NT2/D1 (cell line): ENCODE measurements at regions not wholly inside any gene's neighbourhood (a gene's known extent, or its start where the extent isn't known, plus 50 kb on each side); places are given as distances from the start of the nearest gene placed in this dataset.

Experiments
- SUZ12 ChIP-seq: IDR thresholded peaks from 2 replicates; pipeline ENCODE4 v1.6.1; 2011; ENCODE audit not compliant: insufficient read length, insufficient read depth; ENCODE audit errors: extremely low read depth
- YY1 ChIP-seq: IDR thresholded peaks from 2 replicates; pipeline ENCODE4 v1.6.1; 2011; ENCODE audit not compliant: insufficient read length, insufficient read depth
- ZNF274 ChIP-seq: IDR thresholded peaks from 2 replicates; pipeline ENCODE4 v1.6.1; 2011; ENCODE audit warnings: mild to moderate bottlenecking, low read depth, low read length

GRCh38 chr10:111138544-111138943, 61.7 kb downstream of the ADRA2A start:
- TF ChIP-seq ZNF274 = no peak
- no peak for TF ChIP-seq SUZ12
- no peak for TF ChIP-seq YY1
